Endothelial cell of umbilical vein (primary cell): ENCODE measurements at regions not wholly inside any gene's neighbourhood (a gene's known extent, or its start where the extent isn't known, plus 50 kb on each side); places are given as distances from the start of the nearest gene placed in this dataset.

Experiments used
- BruUV-seq: library from RNA; stranded (reverse); fragments of 400-500 nt; replicated peaks from 2 replicates; lab custom pipeline; 2021; lab: Mats Ljungman, UMichigan
- CTCF ChIA-PET: fragments of 300-600, 350-600 bp; sonication (Branson Sonifier 250); formaldehyde crosslinking; loops from one replicate; lab custom pipeline; 2021; ENCODE audit warnings: antibody characterized with exemption, inconsistent platforms; lab: Charles Lee
- POLR2A ChIA-PET: fragments of 300-600, 350-600 bp; sonication (Branson Sonifier 250); formaldehyde crosslinking; loops from one replicate; lab custom pipeline; 2021; ENCODE audit warnings: antibody characterized with exemption, inconsistent platforms; lab: Charles Lee
- DNase-seq: peaks from one replicate; pipeline ENCODE4 v3.0.0-alpha.2; 2011; ENCODE audit warnings: low read depth, low spot score
- FAIRE-seq: peaks from 2 replicates; lab custom pipeline; 2011; peaks lifted over from hg19 to GRCh38; lab: Jason Lieb, UNC
- H2AFZ ChIP-seq: 2 replicates; pipeline ENCODE4 v1.6.0; 2012; ENCODE audit warnings: low read depth, low read length, control low read depth, inconsistent platforms
- H3K27ac ChIP-seq: 2 replicates; pipeline ENCODE4 v1.5.1; 2011; ENCODE audit warnings: low read depth, mild to moderate bottlenecking, control low read depth, low read length, moderate library complexity; ENCODE audit not compliant: insufficient read depth
- H3K27me3 ChIP-seq, 2 experiments: 2 replicates each; pipeline versions ENCODE4 v1.6.0 to v1.6.1; 2011; ENCODE audit warnings: low read length in 2 of 2, mixed read lengths in 1 of 2; ENCODE audit not compliant: control insufficient read depth in 2 of 2, insufficient read depth in 2 of 2
- H3K36me3 ChIP-seq, 2 experiments: 2 replicates in 1 of 2; 3 replicates in 1 of 2; pipeline ENCODE4 v1.5.1; 2011; ENCODE audit warnings: low read length in 2 of 2, mild to moderate bottlenecking in 1 of 2, moderate library complexity in 1 of 2; ENCODE audit not compliant: control insufficient read depth in 2 of 2, insufficient read depth in 2 of 2; ENCODE audit errors: extremely low read depth in 1 of 2
- H3K4me1 ChIP-seq: 3 replicates; pipeline ENCODE4 v1.5.1; 2011; ENCODE audit warnings: mild to moderate bottlenecking, low read length; ENCODE audit not compliant: control insufficient read depth, insufficient read depth; ENCODE audit errors: extremely low read depth
- H3K4me2 ChIP-seq: 2 replicates; pipeline ENCODE4 v1.6.1; 2011; ENCODE audit warnings: low read length, control low read depth, mixed read lengths; ENCODE audit not compliant: insufficient read depth
- H3K4me3 ChIP-seq, 3 experiments: fragments of 200-600 bp in 1 of 3; sonication (generic), shearing (Covaris generic) in 1 of 3; replicated peaks in 1 of 3; 2 replicates each; pipeline ENCODE4 v1.5.1; 2011 to 2016; ENCODE audit warnings: control low read depth in 3 of 3, low read length in 3 of 3, mild to moderate bottlenecking in 2 of 3, inconsistent platforms in 1 of 3, low read depth in 1 of 3, moderate library complexity in 1 of 3; ENCODE audit not compliant: insufficient read depth in 1 of 3
- H3K79me2 ChIP-seq: 2 replicates; pipeline ENCODE4 v1.6.0; 2012; ENCODE audit warnings: low read length, inconsistent platforms; ENCODE audit not compliant: control insufficient read depth, insufficient read depth
- H3K9ac ChIP-seq: replicated peaks from 2 replicates; pipeline ENCODE3; 2011; ENCODE audit warnings: low read length, control low read depth; ENCODE audit not compliant: insufficient read depth; ENCODE audit errors: extremely low read depth
- H3K9me1 ChIP-seq: replicated peaks from 3 replicates; pipeline ENCODE4 v1.6.0; 2011; ENCODE audit warnings: mild to moderate bottlenecking, low read length; ENCODE audit not compliant: control insufficient read depth, insufficient read depth; ENCODE audit errors: extremely low read depth
- H3K9me3 ChIP-seq: replicated peaks from 2 replicates; pipeline ENCODE4 v1.5.1; 2012; ENCODE audit warnings: low read length, inconsistent platforms; ENCODE audit not compliant: control insufficient read depth, insufficient read depth
- H4K20me1 ChIP-seq: replicated peaks from 2 replicates; pipeline ENCODE3; 2011; ENCODE audit warnings: mild to moderate bottlenecking, low read length; ENCODE audit not compliant: control insufficient read depth, insufficient read depth; ENCODE audit errors: extremely low read depth
- EZH2 ChIP-seq: IDR thresholded peaks from 2 replicates; pipeline ENCODE4 v1.6.1; 2012; ENCODE audit warnings: borderline replicate concordance, low read depth, mild to moderate bottlenecking, moderate library complexity, low read length, inconsistent platforms; ENCODE audit not compliant: severe bottlenecking
- FOS ChIP-seq: IDR thresholded peaks from 2 replicates; pipeline ENCODE4 v1.6.1; 2011; ENCODE audit warnings: mild to moderate bottlenecking, low read length, moderate library complexity, borderline replicate concordance; ENCODE audit not compliant: insufficient read depth
- GATA2 ChIP-seq: IDR thresholded peaks from 2 replicates; pipeline ENCODE4 v1.7.0; 2011; ENCODE audit warnings: low read depth, mild to moderate bottlenecking, moderate library complexity, mixed read lengths, low read length; ENCODE audit not compliant: insufficient read length, insufficient read depth
- MAX ChIP-seq: IDR thresholded peaks from 2 replicates; pipeline ENCODE4 v1.6.1; 2011; ENCODE audit not compliant: insufficient read depth, insufficient read length
- POLR2A ChIP-seq: IDR thresholded peaks from 2 replicates; pipeline ENCODE4 v1.6.1; 2012; ENCODE audit warnings: low read depth, mild to moderate bottlenecking, control low read depth, low read length
- POLR2AphosphoS5 ChIP-seq: IDR thresholded peaks from 2 replicates; pipeline ENCODE4 v1.6.1; 2012; ENCODE audit warnings: low read depth, mild to moderate bottlenecking, control low read depth, low read length, moderate library complexity; ENCODE audit not compliant: insufficient read depth
- dilution Hi-C: fragments of 300-500 bp; cut with MboI; formaldehyde crosslinking; loops from one replicate; pipeline ENCODE4 v1.15.0; 2019; ENCODE audit warnings: low sequenced_read_pairs; ENCODE audit not compliant: extremely low pct_ligation_motif_present
- intact Hi-C: fragments of 100-400 bp; cut with micrococcal nuclease; formaldehyde crosslinking; loops from one replicate; pipeline ENCODE4 v1.10.0; 2022

- CTCF ChIA-PET, result interaction anchor here (1.2 kb wide), 1 partner anchor 12 kb away, joined by 3 read pairs; no protein-coding TSS in a partner anchor
- POLR2A ChIA-PET, result no interaction called here
- Histone ChIP-seq H3K27me3 (no peaks in the 10 kb centered on the region), H3K9ac (no peak overlapping the region), H3K79me2 (no peaks in the 10 kb centered on the region), H4K20me1 (no peaks in the 10 kb centered on the region), H3K36me3 (no peaks in the 10 kb centered on the region), H3K9me3 (no peaks in the 10 kb centered on the region), H3K27ac (no peak overlapping the region), H3K4me3 (no peak overlapping the region), H2AFZ (no peak overlapping the region), H3K4me2 (no peak overlapping the region), H3K4me1 (no peaks in the 10 kb centered on the region), H3K9me1 (peaks cover 2% of the 10 kb centered on the region)
- dilution Hi-C loops, result no loop called here
- FAIRE-seq (no peak), DNase-seq (no peak)
- no TSS peak for BruUV-seq
- intact Hi-C loops, result no loop called here
- no peak for TF ChIP-seq FOS
- TF ChIP-seq POLR2A, result no peak
- TF ChIP-seq MAX, result no peak
- no peak for TF ChIP-seq GATA2
- TF ChIP-seq EZH2, result no peak
These were observed 68.2 kb upstream of the C1orf87 start for GRCh38 chr1:60141743-60142142.

GRCh38 chr1:60141276-60141675 is 67.7 kb upstream of the C1orf87 start:
- TF ChIP-seq POLR2A (no peak), POLR2AphosphoS5 (no peak)
- Histone ChIP-seq H3K4me1 (no peaks in the 10 kb centered on the region), H3K27ac (no peak overlapping the region), H3K9ac (no peak overlapping the region), H2AFZ (no peak overlapping the region), H4K20me1 (no peaks in the 10 kb centered on the region), H3K4me3 (no peak overlapping the region), H3K27me3 (no peaks in the 10 kb centered on the region), H3K9me1 (no peaks in the 10 kb centered on the region), H3K4me2 (no peak overlapping the region), H3K9me3 (no peaks in the 10 kb centered on the region), H3K36me3 (no peaks in the 10 kb centered on the region), H3K79me2 (no peaks in the 10 kb centered on the region)
- ChIA-PET POLR2A (no interaction called here), CTCF (interaction anchor here (1.2 kb wide), 3 partner anchors 11 to 12 kb away, joined by 3 to 4 read pairs (median 3); no protein-coding TSS in a partner anchor)
- intact Hi-C loops, result no loop called here
- no TSS peak for BruUV-seq
- dilution Hi-C loops, result no loop called here
- no peak for FAIRE-seq
- no peak for DNase-seq
